GM23338 (cell line): ENCODE measurements at regions not wholly inside any gene's neighbourhood (a gene's known extent, or its start where the extent isn't known, plus 50 kb on each side); places are given as distances from the start of the nearest gene placed in this dataset.

Experiments used
- ATAC-seq: fragments of 200-7000 bp; cut with Tn5 transposase; 3 replicates; pipeline ENCODE4 v1.9.1; 2020
- DNase-seq: peaks from one replicate; pipeline ENCODE4 v3.0.0-alpha.2; 2015; ENCODE audit warnings: low spot score
- H2AFZ ChIP-seq: fragments of 200-600 bp; sonication (generic); 2 replicates; pipeline ENCODE4 v1.8.0; 2016; ENCODE audit warnings: antibody characterized with exemption, mild to moderate bottlenecking, moderate library complexity
- H3F3A ChIP-seq: fragments of 200-600 bp; sonication (generic); replicated peaks from 2 replicates; pipeline ENCODE4 v1.8.0; 2017; ENCODE audit warnings: antibody characterized with exemption, mixed run types, low read depth
- H3K27ac ChIP-seq: fragments of 200-600 bp; sonication (generic); 2 replicates; pipeline ENCODE4 v1.6.1; 2016; ENCODE audit warnings: low read depth
- H3K27me3 ChIP-seq: fragments of 200-600 bp; sonication (generic); 2 replicates; pipeline ENCODE4 v1.8.0; 2016; ENCODE audit warnings: mild to moderate bottlenecking, mixed run types, moderate library complexity; ENCODE audit not compliant: insufficient read depth
- H3K36me3 ChIP-seq: fragments of 200-600 bp; sonication (generic); 2 replicates; pipeline ENCODE4 v1.8.0; 2016; ENCODE audit warnings: mild to moderate bottlenecking; ENCODE audit not compliant: insufficient read depth
- H3K4me1 ChIP-seq: fragments of 200-600 bp; sonication (generic); 2 replicates; pipeline ENCODE4 v1.8.0; 2016; ENCODE audit warnings: mild to moderate bottlenecking, moderate library complexity; ENCODE audit not compliant: insufficient read depth
- H3K4me2 ChIP-seq: fragments of 200-600 bp; sonication (generic); 2 replicates; pipeline ENCODE4 v1.7.1; 2017; ENCODE audit warnings: mixed run types
- H3K4me3 ChIP-seq: fragments of 200-600 bp; sonication (generic); 2 replicates; pipeline ENCODE4 v1.6.1; 2016; ENCODE audit warnings: mixed run types
- H3K79me2 ChIP-seq: fragments of 200-600 bp; sonication (generic); replicated peaks from 2 replicates; pipeline ENCODE4 v1.8.0; 2017; ENCODE audit warnings: mild to moderate bottlenecking; ENCODE audit not compliant: insufficient read depth
- H3K9me2 ChIP-seq: fragments of 200-600 bp; sonication (generic); 2 replicates; pipeline ENCODE4 v1.8.0; 2017; ENCODE audit not compliant: insufficient read depth
- H4K20me1 ChIP-seq: fragments of 200-600 bp; sonication (generic); replicated peaks from 2 replicates; pipeline ENCODE4 v1.8.0; 2017; ENCODE audit warnings: mild to moderate bottlenecking; ENCODE audit not compliant: insufficient read depth
- H3K27ac Mint-ChIP-seq: 2 replicates; pipeline ENCODE4 v1.8.0; 2020; ENCODE audit warnings: inconsistent platforms, mild to moderate bottlenecking, moderate library complexity, mixed read lengths
- H3K27me3 Mint-ChIP-seq: 3 replicates; pipeline ENCODE4 v1.8.0; 2022; ENCODE audit warnings: low read depth, mild to moderate bottlenecking, moderate library complexity, mixed read lengths, inconsistent platforms; ENCODE audit not compliant: insufficient read depth, poor library complexity
- H3K36me3 Mint-ChIP-seq: 3 replicates; pipeline ENCODE4 v1.8.0; 2021; ENCODE audit warnings: low read depth, mild to moderate bottlenecking, inconsistent platforms, moderate library complexity, mixed read lengths
- H3K4me1 Mint-ChIP-seq: 3 replicates; pipeline ENCODE4 v1.8.0; 2020; ENCODE audit warnings: mild to moderate bottlenecking, inconsistent platforms, mixed read lengths
- H3K4me3 Mint-ChIP-seq: 3 replicates; pipeline ENCODE4 v1.8.0; 2021; ENCODE audit warnings: moderate library complexity, mild to moderate bottlenecking, inconsistent platforms, mixed read lengths
- H3K9me3 Mint-ChIP-seq: 3 replicates; pipeline ENCODE4 v1.8.0; 2020; ENCODE audit warnings: moderate library complexity, mild to moderate bottlenecking, inconsistent platforms, mixed read lengths
- CREB1 ChIP-seq: fragments of 250-450 bp; sonication (Bioruptor Pico); IDR thresholded peaks from 2 replicates; pipeline ENCODE4 v1.5.0; 2020; ENCODE audit warnings: low read depth, mild to moderate bottlenecking, moderate library complexity
- EZH2 ChIP-seq: fragments of 200-600 bp; sonication (generic); IDR thresholded peaks from one replicate; pipeline ENCODE4 v1.8.0; 2017; ENCODE audit warnings: antibody characterized with exemption, mild to moderate bottlenecking, low read depth; ENCODE audit not compliant: unreplicated experiment
- EZH2phosphoT487 ChIP-seq: fragments of 200-600 bp; sonication (generic); IDR thresholded peaks from one replicate; pipeline ENCODE4 v1.8.1; 2018; ENCODE audit warnings: antibody characterized with exemption; ENCODE audit not compliant: unreplicated experiment
- JUNB ChIP-seq: IDR thresholded peaks from one replicate; pipeline ENCODE4 v1.6.1; 2016; ENCODE audit warnings: antibody characterized with exemption; ENCODE audit not compliant: unreplicated experiment
- NANOG ChIP-seq: IDR thresholded peaks from 2 replicates; pipeline ENCODE4 v1.6.1; 2016; ENCODE audit warnings: antibody characterized with exemption, borderline replicate concordance
- ZNF114 ChIP-seq: fragments of 250-450 bp; sonication (Bioruptor Pico); IDR thresholded peaks from 2 replicates; pipeline ENCODE4 v1.5.0; 2020; ENCODE audit warnings: mild to moderate bottlenecking, moderate library complexity
- ZNF331 ChIP-seq: fragments of 250-450 bp; sonication (Bioruptor Pico); IDR thresholded peaks from 2 replicates; pipeline ENCODE4 v1.5.0; 2020; ENCODE audit warnings: low read depth, mild to moderate bottlenecking, moderate library complexity
- TF ChIP-seq, protein P1 (sequence below): IDR thresholded peaks from one replicate; pipeline ENCODE4 v1.6.1; 2018; ENCODE audit warnings: antibody characterized with exemption; ENCODE audit not compliant: unreplicated experiment
- TF ChIP-seq, protein P2 (sequence below): IDR thresholded peaks from 2 replicates; pipeline ENCODE4 v1.6.1; 2016; ENCODE audit warnings: antibody characterized with exemption
- TF ChIP-seq, protein P3 (sequence below), 2 experiments: fragments of 200-600 bp in 1 of 2; sonication (generic) in 1 of 2; conservative IDR thresholded peaks; 2 replicates each; pipeline versions ENCODE4 v1.5.1 to v1.6.1; 2016 to 2017; ENCODE audit warnings: antibody characterized with exemption in 2 of 2, low read depth in 2 of 2, mild to moderate bottlenecking in 2 of 2, moderate library complexity in 1 of 2

DNA sequence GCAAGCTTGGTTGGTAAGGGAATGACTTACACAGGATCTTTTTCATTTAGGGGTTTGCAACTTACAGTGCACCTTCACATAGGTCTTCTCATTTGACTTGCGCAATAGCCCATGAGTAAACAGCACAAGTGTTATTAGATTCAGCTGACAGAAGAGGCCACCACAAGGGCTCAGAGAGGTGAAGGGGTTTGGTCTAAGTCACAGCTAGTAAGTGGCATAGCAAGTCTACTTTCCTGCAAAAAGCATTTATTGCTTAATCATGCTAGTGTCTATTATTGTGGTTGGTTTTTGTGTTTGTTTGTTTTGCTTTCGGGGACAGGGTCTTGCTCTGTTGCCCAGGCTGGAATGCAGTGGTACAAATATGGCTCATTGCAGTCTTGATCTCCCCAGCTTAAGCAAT is 83.3 kb downstream of the SPRY1 start:
- no peak overlapping the region for H3K4me3 Mint-ChIP-seq
- Histone ChIP-seq H3K4me2 (no peak overlapping the region), H3K4me1 (peaks cover 17% of the 10 kb centered on the region), H3K9me2 (no peaks in the 10 kb centered on the region; the same call in 1 of the 2 replicates), H3F3A (no peaks in the 10 kb centered on the region), H3K27me3 (no peaks in the 10 kb centered on the region), H3K27ac (no peak overlapping the region), H4K20me1 (no peaks in the 10 kb centered on the region), H3K4me3 (no peak overlapping the region), H3K36me3 (no peaks in the 10 kb centered on the region), H3K79me2 (no peaks in the 10 kb centered on the region), H2AFZ (no peak overlapping the region)
- no peaks in the 10 kb centered on the region for H3K9me3 Mint-ChIP-seq
- DNase-seq (no peak), ATAC-seq (no peak)
- no peak for TF ChIP-seq EZH2
- no peak for TF ChIP-seq CREB1 (CRISPR knock-in tag)
- TF ChIP-seq, protein P1, sequence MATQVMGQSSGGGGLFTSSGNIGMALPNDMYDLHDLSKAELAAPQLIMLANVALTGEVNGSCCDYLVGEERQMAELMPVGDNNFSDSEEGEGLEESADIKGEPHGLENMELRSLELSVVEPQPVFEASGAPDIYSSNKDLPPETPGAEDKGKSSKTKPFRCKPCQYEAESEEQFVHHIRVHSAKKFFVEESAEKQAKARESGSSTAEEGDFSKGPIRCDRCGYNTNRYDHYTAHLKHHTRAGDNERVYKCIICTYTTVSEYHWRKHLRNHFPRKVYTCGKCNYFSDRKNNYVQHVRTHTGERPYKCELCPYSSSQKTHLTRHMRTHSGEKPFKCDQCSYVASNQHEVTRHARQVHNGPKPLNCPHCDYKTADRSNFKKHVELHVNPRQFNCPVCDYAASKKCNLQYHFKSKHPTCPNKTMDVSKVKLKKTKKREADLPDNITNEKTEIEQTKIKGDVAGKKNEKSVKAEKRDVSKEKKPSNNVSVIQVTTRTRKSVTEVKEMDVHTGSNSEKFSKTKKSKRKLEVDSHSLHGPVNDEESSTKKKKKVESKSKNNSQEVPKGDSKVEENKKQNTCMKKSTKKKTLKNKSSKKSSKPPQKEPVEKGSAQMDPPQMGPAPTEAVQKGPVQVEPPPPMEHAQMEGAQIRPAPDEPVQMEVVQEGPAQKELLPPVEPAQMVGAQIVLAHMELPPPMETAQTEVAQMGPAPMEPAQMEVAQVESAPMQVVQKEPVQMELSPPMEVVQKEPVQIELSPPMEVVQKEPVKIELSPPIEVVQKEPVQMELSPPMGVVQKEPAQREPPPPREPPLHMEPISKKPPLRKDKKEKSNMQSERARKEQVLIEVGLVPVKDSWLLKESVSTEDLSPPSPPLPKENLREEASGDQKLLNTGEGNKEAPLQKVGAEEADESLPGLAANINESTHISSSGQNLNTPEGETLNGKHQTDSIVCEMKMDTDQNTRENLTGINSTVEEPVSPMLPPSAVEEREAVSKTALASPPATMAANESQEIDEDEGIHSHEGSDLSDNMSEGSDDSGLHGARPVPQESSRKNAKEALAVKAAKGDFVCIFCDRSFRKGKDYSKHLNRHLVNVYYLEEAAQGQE, result no peak
- TF ChIP-seq EZH2phosphoT487, result no peak
- TF ChIP-seq, protein P2, sequence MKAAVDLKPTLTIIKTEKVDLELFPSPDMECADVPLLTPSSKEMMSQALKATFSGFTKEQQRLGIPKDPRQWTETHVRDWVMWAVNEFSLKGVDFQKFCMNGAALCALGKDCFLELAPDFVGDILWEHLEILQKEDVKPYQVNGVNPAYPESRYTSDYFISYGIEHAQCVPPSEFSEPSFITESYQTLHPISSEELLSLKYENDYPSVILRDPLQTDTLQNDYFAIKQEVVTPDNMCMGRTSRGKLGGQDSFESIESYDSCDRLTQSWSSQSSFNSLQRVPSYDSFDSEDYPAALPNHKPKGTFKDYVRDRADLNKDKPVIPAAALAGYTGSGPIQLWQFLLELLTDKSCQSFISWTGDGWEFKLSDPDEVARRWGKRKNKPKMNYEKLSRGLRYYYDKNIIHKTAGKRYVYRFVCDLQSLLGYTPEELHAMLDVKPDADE, result no peak
- TF ChIP-seq ZNF114 (CRISPR knock-in tag), result no peak
- TF ChIP-seq, protein P3, sequence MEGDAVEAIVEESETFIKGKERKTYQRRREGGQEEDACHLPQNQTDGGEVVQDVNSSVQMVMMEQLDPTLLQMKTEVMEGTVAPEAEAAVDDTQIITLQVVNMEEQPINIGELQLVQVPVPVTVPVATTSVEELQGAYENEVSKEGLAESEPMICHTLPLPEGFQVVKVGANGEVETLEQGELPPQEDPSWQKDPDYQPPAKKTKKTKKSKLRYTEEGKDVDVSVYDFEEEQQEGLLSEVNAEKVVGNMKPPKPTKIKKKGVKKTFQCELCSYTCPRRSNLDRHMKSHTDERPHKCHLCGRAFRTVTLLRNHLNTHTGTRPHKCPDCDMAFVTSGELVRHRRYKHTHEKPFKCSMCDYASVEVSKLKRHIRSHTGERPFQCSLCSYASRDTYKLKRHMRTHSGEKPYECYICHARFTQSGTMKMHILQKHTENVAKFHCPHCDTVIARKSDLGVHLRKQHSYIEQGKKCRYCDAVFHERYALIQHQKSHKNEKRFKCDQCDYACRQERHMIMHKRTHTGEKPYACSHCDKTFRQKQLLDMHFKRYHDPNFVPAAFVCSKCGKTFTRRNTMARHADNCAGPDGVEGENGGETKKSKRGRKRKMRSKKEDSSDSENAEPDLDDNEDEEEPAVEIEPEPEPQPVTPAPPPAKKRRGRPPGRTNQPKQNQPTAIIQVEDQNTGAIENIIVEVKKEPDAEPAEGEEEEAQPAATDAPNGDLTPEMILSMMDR (conservative IDR thresholded peaks at IDR 0.05; ENCODE audit: low read depth in 2 of 2), result no peak
- no peak for TF ChIP-seq ZNF331
- TF ChIP-seq JUNB, result no peak
- no peak for TF ChIP-seq NANOG
- H3K27ac Mint-ChIP-seq, result no peak overlapping the region
- peaks cover 4% of the 10 kb centered on the region for H3K27me3 Mint-ChIP-seq
- H3K4me1 Mint-ChIP-seq, result peaks cover 16% of the 10 kb centered on the region
- no peaks in the 10 kb centered on the region for H3K36me3 Mint-ChIP-seq
